ENCODE measurements at regions not wholly inside any gene's neighbourhood (a gene's known extent, or its start where the extent isn't known, plus 50 kb on each side); places are given as distances from the start of the nearest gene placed in this dataset.
A peak's percentile ranks its signal among the peaks of the same experiment; 100 is the strongest.

GRCh38 chr4:105060628-105061027, 86.0 kb upstream of the TET2 start:
- Mint-ChIP-seq H3K27ac (peak overlapping the region; percentile 46), H3K4me1 (peaks cover 37% of the 10 kb centered on the region), H3K9me3 (ENCODE audit: insufficient read depth) (no peaks in the 10 kb centered on the region), H3K4me3 (peak overlapping the region; percentile 65), H3K27me3 (no peaks in the 10 kb centered on the region)
- no peaks in the 10 kb centered on the region for H3K79me2 ChIP-seq (ENCODE audit: control insufficient read depth, insufficient read depth, low read length)
- H3K4me1 ChIP-seq (ENCODE audit: control insufficient read depth in 2 of 2, insufficient read depth in 2 of 2, low read length in 2 of 2), result peaks cover 17 to 18% of the 10 kb centered on the region in 2 donors
- no peaks in the 10 kb centered on the region for H3K36me3 ChIP-seq (replicated peaks in 1 of 2; ENCODE audit: control extremely low read depth in 1 of 2, control insufficient read depth in 1 of 2, extremely low read depth in 1 of 2, insufficient read depth in 2 of 2, low read length in 1 of 2)
- no peak overlapping the region for H3K4me3 ChIP-seq (ENCODE audit: control extremely low read depth in 1 of 5, extremely low read depth in 1 of 5, insufficient read depth in 1 of 5, low read depth in 2 of 5, low read length in 4 of 5)
- no peak overlapping the region for H3K9ac ChIP-seq (ENCODE audit: low read length)
- ChIA-PET CTCF (interaction anchor here (0.6 kb wide), 1 partner anchor 13 kb away, joined by 3 read pairs; no protein-coding TSS in a partner anchor), POLR2A (no interaction called here)
- no peak overlapping the region for H2AFZ ChIP-seq (ENCODE audit: insufficient read depth, low read depth, low read length, poor library complexity, severe bottlenecking)
- TF ChIP-seq EZH2 (IDR thresholded peaks at IDR 0.05; ENCODE audit: borderline replicate concordance, insufficient read depth, low read depth, low read length, poor library complexity, severe bottlenecking), result no peak
- no peak for TF ChIP-seq CTCF (IDR thresholded peaks at IDR 0.05)
- H3K4me2 ChIP-seq (replicated peaks; ENCODE audit: low read depth, low read length, poor library complexity, severe bottlenecking), result peak overlapping the region; percentile 43
- no peaks in the 10 kb centered on the region for H4K20me1 ChIP-seq (ENCODE audit: control insufficient read depth, insufficient read depth, low read length, poor library complexity, severe bottlenecking)
- H3K27ac ChIP-seq (ENCODE audit: low read length in 2 of 2), result no peak overlapping the region
- H3K27me3 ChIP-seq (replicated peaks in 1 of 4; ENCODE audit: control extremely low read depth in 1 of 4, control insufficient read depth in 3 of 4, insufficient read depth in 4 of 4, low read length in 3 of 4), result no peaks in the 10 kb centered on the region
- intact Hi-C loops (cut with micrococcal nuclease), result no loop called here
- DNase-seq, result peak; percentile 49
- WGBS (ENCODE audit: insufficient coverage), result no CpG with 5 or more reads among the region's 1 CpG
- no peaks in the 10 kb centered on the region for H3K9me3 ChIP-seq (ENCODE audit: control extremely low read depth in 1 of 3, control insufficient read depth in 2 of 3, insufficient read depth in 1 of 3, low read length in 2 of 3)
- peak; percentile 71 for ATAC-seq (ENCODE audit: low read depth)

GRCh38 chr4:105061136-105061696, 85.5 kb upstream of the TET2 start:
- ChIA-PET POLR2A (no interaction called here), CTCF (no interaction called here)
- H3K4me1 ChIP-seq (ENCODE audit: control insufficient read depth in 2 of 2, insufficient read depth in 2 of 2, low read length in 2 of 2), result peaks cover 17 to 18% of the 10 kb centered on the region in 2 donors
- H3K4me2 ChIP-seq (replicated peaks; ENCODE audit: low read depth, low read length, poor library complexity, severe bottlenecking), result peak overlapping the region; percentile 43
- no peaks in the 10 kb centered on the region for H3K27me3 Mint-ChIP-seq
- TF ChIP-seq EZH2 (IDR thresholded peaks at IDR 0.05; ENCODE audit: borderline replicate concordance, insufficient read depth, low read depth, low read length, poor library complexity, severe bottlenecking) (no peak), CTCF (IDR thresholded peaks at IDR 0.05) (no peak)
- H3K36me3 ChIP-seq (replicated peaks in 1 of 2; ENCODE audit: control extremely low read depth in 1 of 2, control insufficient read depth in 1 of 2, extremely low read depth in 1 of 2, insufficient read depth in 2 of 2, low read length in 1 of 2), result no peaks in the 10 kb centered on the region
- H3K27me3 ChIP-seq (replicated peaks in 1 of 4; ENCODE audit: control extremely low read depth in 1 of 4, control insufficient read depth in 3 of 4, insufficient read depth in 4 of 4, low read length in 3 of 4), result no peaks in the 10 kb centered on the region
- intact Hi-C loops (cut with micrococcal nuclease), result no loop called here
- H3K79me2 ChIP-seq (ENCODE audit: control insufficient read depth, insufficient read depth, low read length), result no peaks in the 10 kb centered on the region
- WGBS (ENCODE audit: insufficient coverage), result 0% methylated on average over 2 of the region's 5 CpGs
- no peaks in the 10 kb centered on the region for H3K9me3 ChIP-seq (ENCODE audit: control extremely low read depth in 1 of 3, control insufficient read depth in 2 of 3, insufficient read depth in 1 of 3, low read length in 2 of 3)
- peak; percentile 36 for DNase-seq
- peak overlapping the region in 3 of 5 experiments; percentile 3 to 34 (median 15) for H3K4me3 ChIP-seq (ENCODE audit: control extremely low read depth in 1 of 5, extremely low read depth in 1 of 5, insufficient read depth in 1 of 5, low read depth in 2 of 5, low read length in 4 of 5)
- peak overlapping the region; percentile 47 for H3K27ac Mint-ChIP-seq
- H2AFZ ChIP-seq (ENCODE audit: insufficient read depth, low read depth, low read length, poor library complexity, severe bottlenecking), result no peak overlapping the region
- peak; percentile 48 for ATAC-seq (ENCODE audit: low read depth)
- peak overlapping the region; percentile 65 for H3K4me3 Mint-ChIP-seq
- no peak overlapping the region for H3K27ac ChIP-seq (ENCODE audit: low read length in 2 of 2)
- peak overlapping the region; percentile 24 for H3K9ac ChIP-seq (ENCODE audit: low read length)
- peaks cover 37% of the 10 kb centered on the region for H3K4me1 Mint-ChIP-seq
- H3K9me3 Mint-ChIP-seq (ENCODE audit: insufficient read depth), result no peaks in the 10 kb centered on the region
- no peaks in the 10 kb centered on the region for H4K20me1 ChIP-seq (ENCODE audit: control insufficient read depth, insufficient read depth, low read length, poor library complexity, severe bottlenecking)
